Panc1 (cell line): ENCODE measurements at regions not wholly inside any gene's neighbourhood (a gene's known extent, or its start where the extent isn't known, plus 50 kb on each side); places are given as distances from the start of the nearest gene placed in this dataset.

ENCODE experiments used
- CTCF ChIP-seq: fragments of 450-650 bp; IDR thresholded peaks from 2 replicates; pipeline ENCODE4 v1.5.1; 2017; ENCODE audit warnings: mild to moderate bottlenecking
- POLR2AphosphoS5 ChIP-seq: IDR thresholded peaks from 2 replicates; pipeline ENCODE4 v1.6.1; 2012; ENCODE audit warnings: mild to moderate bottlenecking, low read depth, low read length, moderate library complexity
- SIN3A ChIP-seq: IDR thresholded peaks from 2 replicates; pipeline ENCODE4 v1.6.1; 2012; ENCODE audit warnings: low read depth, mild to moderate bottlenecking, low read length, moderate library complexity, borderline replicate concordance; ENCODE audit not compliant: insufficient read depth

DNA sequence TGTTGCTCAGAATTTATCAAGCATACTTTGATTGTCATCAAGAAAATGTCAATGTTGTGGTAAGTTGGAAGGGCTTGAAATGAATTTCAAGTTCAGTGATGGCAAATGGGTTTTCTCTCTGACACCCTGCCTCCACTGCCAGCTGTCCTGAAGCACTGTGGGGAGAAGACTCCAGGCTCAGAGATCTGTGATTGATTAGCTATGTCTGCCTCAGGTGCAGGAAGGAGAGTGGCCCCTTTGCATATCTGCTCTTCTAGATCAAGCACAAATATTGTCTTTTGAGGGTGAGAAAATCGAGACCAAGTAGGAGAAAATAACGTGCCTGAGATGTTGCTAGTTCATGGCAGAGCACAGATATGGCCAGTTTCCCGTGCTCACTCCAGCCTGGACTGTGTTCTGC lies 178.8 kb upstream of the GLI2 start:
- TF ChIP-seq SIN3A (no peak), CTCF (no peak), POLR2AphosphoS5 (no peak)
